Colonic mucosa (tissue), 4 donors: ENCODE measurements at regions not wholly inside any gene's neighbourhood (a gene's known extent, or its start where the extent isn't known, plus 50 kb on each side); places are given as distances from the start of the nearest gene placed in this dataset.

Experiments used
- DNase-seq: peaks from one replicate; pipeline ENCODE4 v3.0.0-alpha.2; 2020
- H3K27ac ChIP-seq: fragments of 200-600 bp; one replicate; pipeline ENCODE4 v1.8.0; 2021
- H3K27me3 ChIP-seq: fragments of 200-600 bp; one replicate; pipeline ENCODE4 v1.8.0; 2021
- H3K36me3 ChIP-seq: fragments of 200-600 bp; one replicate; pipeline ENCODE4 v1.8.0; 2021
- H3K4me1 ChIP-seq: fragments of 200-600 bp; one replicate; pipeline ENCODE4 v1.8.0; 2021; ENCODE audit warnings: mild to moderate bottlenecking
- H3K4me3 ChIP-seq: fragments of 200-600 bp; one replicate; pipeline ENCODE4 v1.8.0; 2021
- H3K9ac ChIP-seq, 2 donors: one replicate each; pipeline ENCODE4 v1.7.0; 2013; ENCODE audit warnings: control low read depth in 2 of 2, low read depth in 2 of 2, low read length in 2 of 2
- H3K9me3 ChIP-seq: fragments of 200-600 bp; one replicate; pipeline ENCODE4 v1.8.0; 2021
- intact Hi-C: fragments of 100-400 bp; cut with DNase I; formaldehyde crosslinking; loops from one replicate; pipeline ENCODE4 v1.14.1; 2022
- TF ChIP-seq, protein P1 (sequence below): fragments of 200-600 bp; IDR thresholded peaks from one replicate; pipeline ENCODE4 v1.8.0; 2022; ENCODE audit warnings: antibody characterized with exemption, mild to moderate bottlenecking
- donor health status: healthy.
- donor health status: DM: no; HTN: no; CAD: no.
- donor health status: DM: no; HTN: no; CAD: no.

GRCh38 chr5:167168971-167169370, 1122.5 kb upstream of the WWC1 start:
- Histone ChIP-seq H3K4me1 (no peaks in the 10 kb centered on the region), H3K27me3 (no peaks in the 10 kb centered on the region), H3K9me3 (no peaks in the 10 kb centered on the region), H3K9ac (no peak overlapping the region), H3K36me3 (no peaks in the 10 kb centered on the region), H3K4me3 (no peak overlapping the region), H3K27ac (no peak overlapping the region)
- DNase-seq: no peak
- intact Hi-C loops: no loop called here
- TF ChIP-seq, protein P1, sequence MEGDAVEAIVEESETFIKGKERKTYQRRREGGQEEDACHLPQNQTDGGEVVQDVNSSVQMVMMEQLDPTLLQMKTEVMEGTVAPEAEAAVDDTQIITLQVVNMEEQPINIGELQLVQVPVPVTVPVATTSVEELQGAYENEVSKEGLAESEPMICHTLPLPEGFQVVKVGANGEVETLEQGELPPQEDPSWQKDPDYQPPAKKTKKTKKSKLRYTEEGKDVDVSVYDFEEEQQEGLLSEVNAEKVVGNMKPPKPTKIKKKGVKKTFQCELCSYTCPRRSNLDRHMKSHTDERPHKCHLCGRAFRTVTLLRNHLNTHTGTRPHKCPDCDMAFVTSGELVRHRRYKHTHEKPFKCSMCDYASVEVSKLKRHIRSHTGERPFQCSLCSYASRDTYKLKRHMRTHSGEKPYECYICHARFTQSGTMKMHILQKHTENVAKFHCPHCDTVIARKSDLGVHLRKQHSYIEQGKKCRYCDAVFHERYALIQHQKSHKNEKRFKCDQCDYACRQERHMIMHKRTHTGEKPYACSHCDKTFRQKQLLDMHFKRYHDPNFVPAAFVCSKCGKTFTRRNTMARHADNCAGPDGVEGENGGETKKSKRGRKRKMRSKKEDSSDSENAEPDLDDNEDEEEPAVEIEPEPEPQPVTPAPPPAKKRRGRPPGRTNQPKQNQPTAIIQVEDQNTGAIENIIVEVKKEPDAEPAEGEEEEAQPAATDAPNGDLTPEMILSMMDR: no peak

DNA sequence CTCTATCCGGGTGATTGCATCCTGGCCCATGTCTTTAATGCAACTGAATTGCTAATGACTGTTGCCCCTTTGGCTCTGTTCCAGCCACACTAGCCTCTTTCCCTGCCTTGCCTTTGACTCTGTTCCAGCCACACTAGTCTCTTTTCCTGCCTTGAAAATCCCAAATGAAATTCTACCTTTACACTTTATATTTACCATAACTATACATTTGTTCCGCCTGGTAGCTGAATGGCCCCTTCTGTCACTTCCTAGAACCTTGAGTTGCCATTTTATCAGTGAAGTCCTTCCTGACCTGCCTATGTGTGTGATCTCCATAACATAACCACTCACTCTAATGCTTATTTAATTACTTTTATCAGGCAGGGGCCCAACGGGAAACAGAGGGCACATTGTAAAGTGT, 1120.4 kb upstream of the WWC1 start:
- TF ChIP-seq, protein P1: no peak
- no peak overlapping the region for H3K9ac ChIP-seq
- intact Hi-C loops: no loop called here
- H3K4me1 ChIP-seq: no peaks in the 10 kb centered on the region
- H3K4me3 ChIP-seq: no peak overlapping the region
- H3K27me3 ChIP-seq: no peaks in the 10 kb centered on the region
- H3K9me3 ChIP-seq: no peaks in the 10 kb centered on the region
- DNase-seq: no peak
- no peak overlapping the region for H3K27ac ChIP-seq
- no peaks in the 10 kb centered on the region for H3K36me3 ChIP-seq

GRCh38 chr5:167177736-167178135, 1113.7 kb upstream of the WWC1 start:
- Histone ChIP-seq H3K4me1 (no peaks in the 10 kb centered on the region), H3K36me3 (no peaks in the 10 kb centered on the region), H3K9ac (no peak overlapping the region), H3K27ac (no peak overlapping the region), H3K9me3 (no peaks in the 10 kb centered on the region), H3K27me3 (no peaks in the 10 kb centered on the region), H3K4me3 (no peak overlapping the region)
- DNase-seq: no peak
- intact Hi-C loops: no loop called here
- TF ChIP-seq, protein P1: no peak

DNA sequence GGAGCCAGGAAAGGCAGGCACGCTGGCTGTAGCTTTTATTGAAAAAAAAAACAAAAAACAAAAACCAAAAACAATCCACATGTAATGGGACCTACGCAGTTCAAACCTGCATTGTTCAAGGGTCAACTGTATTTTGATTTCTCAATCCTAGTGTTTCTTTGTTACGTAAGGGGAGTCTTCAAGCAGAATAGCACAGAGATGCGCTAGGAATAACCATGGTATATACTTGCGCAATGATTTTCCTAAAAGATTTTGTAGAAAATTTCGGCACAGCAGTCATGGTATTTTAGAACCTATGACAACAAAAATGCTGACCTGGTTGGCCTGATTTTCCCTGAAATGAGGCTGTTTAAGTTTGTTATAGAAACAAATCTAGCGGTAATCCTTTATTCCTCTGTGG, 1110.5 kb upstream of the WWC1 start:
- Histone ChIP-seq H3K27me3 (no peaks in the 10 kb centered on the region), H3K9me3 (no peaks in the 10 kb centered on the region), H3K36me3 (no peaks in the 10 kb centered on the region), H3K4me3 (no peak overlapping the region), H3K4me1 (no peaks in the 10 kb centered on the region), H3K27ac (no peak overlapping the region), H3K9ac (no peak overlapping the region)
- TF ChIP-seq, protein P1: no peak
- intact Hi-C loops: no loop called here
- DNase-seq: no peak

DNA sequence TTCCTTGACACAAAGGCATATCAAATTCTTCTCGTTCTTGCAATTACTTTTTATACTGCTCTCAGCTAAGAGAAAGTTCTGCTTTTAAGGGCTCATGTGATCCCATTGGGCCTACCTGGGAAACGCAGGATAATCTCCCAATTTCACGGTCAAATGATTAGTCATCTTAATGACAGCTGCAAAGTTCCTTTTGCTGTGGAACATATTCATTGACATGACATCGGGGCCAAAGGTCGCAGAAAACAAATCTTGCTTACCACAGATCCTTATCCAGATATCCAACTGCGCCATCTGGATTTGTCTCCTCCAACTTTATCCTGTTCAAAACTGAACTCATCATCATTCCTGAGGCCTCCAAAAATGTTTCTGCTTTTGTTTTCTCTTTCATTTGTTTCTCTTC, 1085.6 kb upstream of the WWC1 start:
- intact Hi-C loops: no loop called here
- no peaks in the 10 kb centered on the region for H3K36me3 ChIP-seq

More for the DNA sequence above, 1085.6 kb upstream of the WWC1 start:
- H3K4me3 ChIP-seq: no peak overlapping the region
- H3K27me3 ChIP-seq: no peaks in the 10 kb centered on the region
- no peak overlapping the region for H3K9ac ChIP-seq
- H3K4me1 ChIP-seq: no peaks in the 10 kb centered on the region
- TF ChIP-seq, protein P1: no peak
- H3K27ac ChIP-seq: no peak overlapping the region
- no peak for DNase-seq
- no peaks in the 10 kb centered on the region for H3K9me3 ChIP-seq
